NCI-H2107 treated with DMSO at 0.1 percent for 48 hours (cell line): ENCODE measurements at regions not wholly inside any gene's neighbourhood (a gene's known extent, or its start where the extent isn't known, plus 50 kb on each side); places are given as distances from the start of the nearest gene placed in this dataset.
"Not testable (repeated sequence)": the region's sequence is repeated elsewhere in the genome, so short reads cannot be mapped to it uniquely, and the experiment has no call there.

Experiments
- DNase-seq: peaks from one replicate; lab custom pipeline; 2025; ENCODE audit not compliant: unreplicated experiment; lab: John Stamatoyannopoulos, UW

- DNase-seq: no peak
These were observed 1946.7 kb upstream of the FLRT2 start for GRCh38 chr14:83583201-83583600.

- no peak for DNase-seq
These were observed 1935.1 kb upstream of the FLRT2 start for GRCh38 chr14:83594874-83595273.

- DNase-seq: no peak
These were observed 1922.3 kb upstream of the FLRT2 start for GRCh38 chr14:83607682-83608081.

- no peak for DNase-seq
These were observed 1918.5 kb upstream of the FLRT2 start for GRCh38 chr14:83611491-83611890.

- no peak for DNase-seq
These were observed 1918.0 kb upstream of the FLRT2 start for GRCh38 chr14:83611906-83612390.

- no peak for DNase-seq
These were observed 1915.0 kb upstream of the FLRT2 start for GRCh38 chr14:83614956-83615355.

- no peak for DNase-seq
These were observed 1905.4 kb upstream of the FLRT2 start for GRCh38 chr14:83624541-83624940.

- peak; percentile 97 for DNase-seq
These were observed 1897.6 kb upstream of the FLRT2 start for GRCh38 chr14:83632375-83632774.

GRCh38 chr14:83638748-83639504 lies 1891.0 kb upstream of the FLRT2 start:
- DNase-seq: no peak

GRCh38 chr14:83639505-83639875 lies 1890.5 kb upstream of the FLRT2 start:
- DNase-seq: not testable (repeated sequence)

- DNase-seq: no peak
These were observed 1883.7 kb upstream of the FLRT2 start for GRCh38 chr14:83646228-83646627.

GRCh38 chr14:83660597-83660996 lies 1869.3 kb upstream of the FLRT2 start:
- DNase-seq: no peak

- no peak for DNase-seq
These were observed 1865.6 kb upstream of the FLRT2 start for GRCh38 chr14:83664389-83664788.

GRCh38 chr14:83689265-83689664 lies 1840.7 kb upstream of the FLRT2 start:
- DNase-seq: no peak

- DNase-seq: no peak
These were observed 1832.8 kb upstream of the FLRT2 start for GRCh38 chr14:83697099-83697498.

GRCh38 chr14:83702619-83703018 lies 1827.3 kb upstream of the FLRT2 start:
- no peak for DNase-seq

GRCh38 chr14:83706231-83706954 lies 1823.6 kb upstream of the FLRT2 start:
- no peak for DNase-seq

- DNase-seq: no peak
These were observed 1822.9 kb upstream of the FLRT2 start for GRCh38 chr14:83707056-83707455.

- no peak for DNase-seq
These were observed 1820.8 kb upstream of the FLRT2 start for GRCh38 chr14:83709116-83709515.

GRCh38 chr14:83711046-83711445 lies 1818.9 kb upstream of the FLRT2 start:
- no peak for DNase-seq

GRCh38 chr14:83712418-83713129 lies 1817.4 kb upstream of the FLRT2 start:
- DNase-seq: peak; percentile 88

- DNase-seq: no peak
These were observed 1816.2 kb upstream of the FLRT2 start for GRCh38 chr14:83713732-83714131.
